DMS 273 treated with DMSO at 0.1 percent for 48 hours (cell line): ENCODE measurements at regions not wholly inside any gene's neighbourhood (a gene's known extent, or its start where the extent isn't known, plus 50 kb on each side); places are given as distances from the start of the nearest gene placed in this dataset.
"Not testable (repeated sequence)": the region's sequence is repeated elsewhere in the genome, so short reads cannot be mapped to it uniquely, and the experiment has no call there.

Experiments used
- DNase-seq: peaks from one replicate; lab custom pipeline; 2025; lab: John Stamatoyannopoulos, UW

- no peak for DNase-seq
These were observed 141.8 kb upstream of the CFAP20DC start for GRCh38 chr3:59191651-59192050.

- no peak for DNase-seq
These were observed 140.1 kb upstream of the CFAP20DC start for GRCh38 chr3:59189939-59190338.

GRCh38 chr3:59189526-59189925 lies 139.7 kb upstream of the CFAP20DC start:
- no peak for DNase-seq

GRCh38 chr3:59186725-59187124 lies 136.9 kb upstream of the CFAP20DC start:
- DNase-seq = no peak

GRCh38 chr3:59185591-59186369 lies 136.0 kb upstream of the CFAP20DC start:
- DNase-seq = no peak

- no peak for DNase-seq
These were observed 130.2 kb upstream of the CFAP20DC start for GRCh38 chr3:59180006-59180405.

DNA sequence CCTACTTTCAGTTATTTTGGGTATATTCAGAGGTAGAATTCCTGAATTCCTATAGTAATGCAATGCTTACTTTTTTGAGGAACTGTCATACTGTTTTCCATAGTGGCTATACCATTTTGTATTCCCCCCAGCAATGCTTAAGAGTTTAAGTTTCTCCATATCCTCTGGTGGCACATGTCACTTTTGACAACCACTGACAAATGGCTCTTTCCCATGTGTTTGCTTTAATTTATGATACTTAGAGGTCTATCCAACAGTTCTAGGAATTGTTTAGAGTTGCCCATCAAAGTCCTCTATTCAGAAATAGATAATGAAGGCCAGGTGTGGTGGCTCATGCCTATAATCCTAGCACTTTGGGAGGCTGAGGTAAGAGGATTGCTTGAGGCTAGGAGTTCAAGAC lies 128.9 kb upstream of the CFAP20DC start:
- no peak for DNase-seq

DNA sequence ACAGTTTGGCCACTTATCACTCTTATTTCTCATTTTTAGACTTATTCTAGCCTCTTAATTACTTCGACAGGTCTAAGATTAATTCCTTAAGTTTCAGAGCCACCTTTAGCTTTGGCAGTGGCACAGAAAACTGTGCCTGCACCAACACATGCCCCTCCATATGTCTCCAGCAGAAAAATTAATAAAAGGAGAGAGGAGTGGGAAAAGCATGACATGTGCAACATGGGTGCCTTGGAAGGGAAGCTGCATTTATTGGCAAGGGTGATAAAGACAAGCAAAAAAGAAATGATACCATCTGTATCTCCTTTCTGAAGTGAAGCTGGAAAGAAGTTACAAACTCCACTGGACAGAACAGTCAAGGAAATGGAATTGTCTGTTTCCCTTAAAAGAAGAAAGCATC lies 121.7 kb upstream of the CFAP20DC start:
- no peak for DNase-seq

DNA sequence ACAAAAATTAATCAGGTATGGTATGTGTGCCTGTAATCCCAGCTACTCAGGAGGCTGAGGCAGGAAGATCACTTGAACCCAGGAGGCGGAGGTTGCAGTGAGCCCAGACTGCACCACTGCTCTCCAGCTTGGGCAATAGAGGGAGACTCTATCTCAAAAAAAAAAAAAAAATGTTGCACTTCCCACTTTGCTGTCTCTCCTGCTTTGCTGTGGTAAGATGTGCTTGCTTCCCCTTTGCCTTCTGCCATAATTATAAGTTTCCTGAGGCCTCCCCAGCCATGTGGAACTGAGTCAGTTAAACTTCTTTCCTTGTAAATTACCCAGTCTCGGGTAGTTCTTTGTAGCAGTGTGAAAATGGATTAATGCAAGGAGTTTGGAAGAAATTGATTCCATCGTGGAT lies 120.3 kb upstream of the CFAP20DC start:
- DNase-seq = not testable (repeated sequence)

GRCh38 chr3:59167756-59168155 lies 117.9 kb upstream of the CFAP20DC start:
- DNase-seq = no peak

GRCh38 chr3:59163953-59164352 lies 114.1 kb upstream of the CFAP20DC start:
- DNase-seq = no peak

- DNase-seq = no peak
These were observed 111.2 kb upstream of the CFAP20DC start for GRCh38 chr3:59161048-59161447.

GRCh38 chr3:59160133-59160746 lies 110.4 kb upstream of the CFAP20DC start:
- DNase-seq = no peak

GRCh38 chr3:59153648-59154047 lies 103.8 kb upstream of the CFAP20DC start:
- DNase-seq = no peak

DNA sequence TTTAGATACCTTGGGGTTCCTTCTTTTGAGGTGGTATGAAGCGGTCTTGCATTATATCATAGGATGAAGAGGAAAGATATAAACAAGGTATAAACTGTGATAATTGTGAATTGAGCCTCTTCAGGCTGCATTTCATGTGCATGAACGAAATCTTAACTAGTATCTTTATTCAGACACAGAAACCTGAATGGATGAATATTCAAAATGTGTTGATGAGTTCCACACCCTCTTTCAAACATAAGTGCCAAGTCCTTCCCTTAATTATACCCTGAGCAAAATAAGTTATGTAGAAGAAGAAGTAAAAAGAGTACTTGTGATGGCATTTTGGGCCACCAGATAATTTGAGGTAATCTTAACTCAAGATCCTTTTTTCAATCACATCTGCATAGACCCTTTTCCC lies 103.1 kb upstream of the CFAP20DC start:
- no peak for DNase-seq

DNA sequence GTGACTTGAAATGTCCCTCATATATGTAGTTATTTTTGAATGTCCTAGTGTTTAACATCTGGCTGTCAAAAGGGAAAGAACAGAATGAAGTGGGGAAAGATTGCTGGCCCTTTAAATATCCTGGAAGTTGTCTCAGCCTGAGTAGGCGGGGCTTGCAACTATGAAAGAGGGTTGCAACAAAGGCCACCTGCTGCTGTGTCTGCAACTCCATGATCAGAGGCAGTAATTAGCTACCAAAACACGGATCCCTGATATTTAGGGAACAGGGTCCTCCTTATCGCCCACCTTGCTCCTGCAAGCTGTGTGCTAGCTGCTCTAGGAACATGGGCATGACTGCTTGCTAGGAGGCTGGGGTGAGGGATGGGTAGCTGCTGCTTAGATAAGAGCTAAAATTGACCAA lies 100.2 kb upstream of the CFAP20DC start:
- no peak for DNase-seq

- DNase-seq = no peak
These were observed 99.3 kb upstream of the CFAP20DC start for GRCh38 chr3:59149166-59149565.

GRCh38 chr3:59143447-59143846 lies 93.6 kb upstream of the CFAP20DC start:
- DNase-seq = no peak

DNA sequence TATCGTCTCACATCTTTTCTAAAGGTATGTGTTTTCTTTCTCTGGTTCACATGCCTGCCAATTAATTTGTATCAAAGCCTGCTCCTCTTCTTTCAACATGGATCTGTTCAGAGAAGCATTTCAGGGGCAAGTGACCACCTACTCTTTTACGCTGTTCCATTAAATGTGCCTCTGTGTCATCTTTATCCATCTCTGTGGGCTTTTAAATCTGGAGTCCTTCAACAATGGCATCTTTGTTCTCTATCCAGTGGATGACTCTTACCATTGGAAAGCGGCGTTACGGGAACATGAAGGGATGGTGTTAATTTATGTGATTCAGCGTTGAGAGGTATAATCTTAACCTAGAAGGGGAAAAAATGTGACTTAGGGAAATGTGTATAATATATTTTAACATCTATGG lies 92.7 kb upstream of the CFAP20DC start:
- DNase-seq = no peak

DNA sequence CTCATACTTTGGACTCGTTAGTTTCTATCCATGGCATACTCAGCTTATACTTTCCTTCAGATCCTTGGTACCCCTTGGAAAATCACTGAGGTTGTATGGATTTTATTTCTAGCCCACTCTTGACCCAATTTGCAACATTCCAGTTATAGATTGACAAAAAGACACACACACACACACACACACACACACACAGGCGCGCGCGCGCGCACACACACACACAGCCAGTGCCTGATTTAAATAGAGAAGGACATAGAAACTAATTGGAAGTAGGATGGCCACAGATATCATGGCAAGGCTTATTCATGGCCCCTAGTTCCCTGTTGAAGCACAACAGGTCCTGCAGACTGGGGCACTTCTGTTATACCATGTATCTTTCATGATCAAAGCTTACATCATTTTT lies 89.1 kb upstream of the CFAP20DC start:
- no peak for DNase-seq

GRCh38 chr3:59137415-59137814 lies 87.6 kb upstream of the CFAP20DC start:
- DNase-seq = no peak

- DNase-seq = no peak
These were observed 86.3 kb upstream of the CFAP20DC start for GRCh38 chr3:59136081-59136480.

- DNase-seq = no peak
These were observed 85.3 kb upstream of the CFAP20DC start for GRCh38 chr3:59135096-59135495.

DNA sequence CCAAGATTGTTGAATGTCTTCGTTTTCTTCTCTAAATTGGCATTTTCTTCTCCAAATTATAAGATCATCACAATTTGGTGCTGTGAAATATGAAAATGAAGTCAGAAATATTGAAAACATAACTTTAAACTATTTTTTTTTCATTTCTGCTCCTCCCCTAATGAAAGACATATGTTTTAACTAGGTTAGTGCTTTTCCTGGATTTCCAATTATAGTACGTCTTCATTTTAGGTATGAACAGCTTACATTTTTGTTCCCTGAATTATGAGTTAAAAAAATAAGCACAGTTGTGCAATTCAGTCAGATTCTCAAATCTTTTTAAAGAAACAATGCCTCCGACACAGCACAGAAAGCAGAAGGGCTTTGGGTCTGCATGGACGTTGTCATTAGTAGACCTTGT lies 83.5 kb upstream of the CFAP20DC start:
- DNase-seq = no peak
